COLO829 (cell line): ENCODE measurements at regions not wholly inside any gene's neighbourhood (a gene's known extent, or its start where the extent isn't known, plus 50 kb on each side); places are given as distances from the start of the nearest gene placed in this dataset.

Source experiments
- DNase-seq: peaks from one replicate; pipeline ENCODE4 v3.0.0; 2012; ENCODE audit warnings: low spot score

DNA sequence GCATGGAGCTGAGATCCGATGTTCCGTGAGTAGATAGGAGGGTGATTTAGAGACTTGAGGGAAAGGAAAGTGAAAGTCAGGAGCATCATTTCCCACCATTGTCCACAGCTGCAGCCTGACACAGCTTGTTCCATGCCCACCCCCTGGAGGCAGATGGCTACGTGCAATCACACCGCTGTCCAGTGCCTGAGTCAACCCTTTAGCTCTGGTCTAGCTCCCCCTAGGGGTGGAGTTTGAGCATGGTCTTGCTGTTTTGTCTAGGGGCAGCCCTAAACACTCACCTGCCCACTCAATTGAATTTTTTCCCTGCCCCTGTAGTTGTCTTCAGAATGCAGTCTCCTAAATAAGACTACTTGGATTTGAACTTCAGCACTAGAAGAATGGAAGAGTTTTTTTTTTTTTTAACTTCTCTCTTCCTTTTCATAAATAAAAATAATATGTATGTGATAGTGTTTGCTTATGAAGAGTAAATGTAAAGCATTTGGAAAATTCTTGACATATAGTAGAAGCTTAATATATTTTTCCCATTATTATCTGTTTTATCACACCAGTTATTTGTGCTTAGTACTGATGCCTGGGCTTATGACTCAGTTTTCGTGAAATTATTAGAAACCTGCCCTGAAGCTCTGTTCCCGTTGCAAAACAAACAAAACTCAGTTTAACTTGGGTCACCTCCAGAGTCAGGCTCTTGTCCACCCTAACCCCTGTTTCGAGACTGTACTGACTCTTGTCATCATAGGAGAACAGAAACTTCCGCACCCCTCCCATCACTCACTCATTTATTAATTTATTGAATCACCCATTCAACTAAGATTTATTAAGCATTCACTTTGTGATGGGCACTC is 814.8 kb downstream of the MAFB start:
- DNase-seq = peak; percentile 72

DNA sequence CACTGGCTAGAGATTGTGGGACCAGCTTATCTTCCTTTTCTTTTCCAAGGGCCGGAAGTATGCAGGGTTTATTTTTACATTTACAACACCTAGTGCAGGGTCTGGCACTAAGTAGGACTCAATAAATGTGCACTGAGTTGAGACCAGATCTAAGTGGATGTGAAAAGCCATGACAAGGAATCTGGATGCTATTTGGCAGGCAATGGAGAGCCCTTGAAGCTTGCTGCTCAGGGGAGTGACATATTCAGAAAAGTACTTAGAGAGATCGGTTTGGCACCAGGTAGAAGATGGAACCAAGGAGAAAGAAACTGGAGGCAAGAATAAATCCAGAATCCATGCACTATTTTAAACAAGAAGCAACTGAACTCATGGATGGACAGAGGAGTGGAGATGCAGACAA is 815.8 kb downstream of the MAFB start:
- DNase-seq = no peak

DNA sequence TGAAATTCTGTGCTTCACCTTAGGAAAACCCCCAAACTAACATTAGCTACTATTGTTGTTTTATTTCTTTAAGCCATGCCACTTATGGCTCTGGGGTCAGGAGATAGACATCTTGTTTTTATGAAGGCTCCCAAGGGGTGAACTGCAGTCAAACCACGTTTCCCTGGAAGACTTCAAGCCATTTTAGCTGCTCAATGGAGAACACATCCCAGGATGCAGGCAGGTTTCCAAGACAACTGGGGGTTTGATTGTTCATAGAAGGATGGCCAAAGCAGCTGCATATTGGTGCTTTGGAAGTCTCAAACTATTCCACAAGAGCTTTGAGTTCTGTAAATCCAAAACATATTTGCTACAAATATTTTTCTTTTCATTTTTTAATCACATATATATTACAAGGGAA is 818.0 kb downstream of the MAFB start:
- DNase-seq = no peak

DNA sequence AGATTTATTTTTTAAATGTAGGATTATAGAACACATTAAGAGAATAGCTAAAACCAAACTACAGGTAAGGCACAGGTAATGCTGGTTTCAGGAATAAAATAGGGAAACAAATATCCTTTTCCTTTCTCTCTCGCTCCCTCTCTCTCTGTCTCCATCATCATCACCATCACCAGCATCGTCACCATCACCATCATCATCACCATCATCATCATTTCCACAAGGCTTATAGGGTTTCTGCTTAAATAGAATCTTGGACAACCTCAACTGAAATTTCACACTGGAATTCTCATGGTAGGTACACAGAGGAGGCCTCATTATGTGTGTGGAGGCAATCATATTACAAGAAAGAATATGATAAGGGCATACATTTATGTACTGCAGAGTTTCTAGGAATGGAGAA is 823.6 kb downstream of the MAFB start:
- DNase-seq = no peak

DNA sequence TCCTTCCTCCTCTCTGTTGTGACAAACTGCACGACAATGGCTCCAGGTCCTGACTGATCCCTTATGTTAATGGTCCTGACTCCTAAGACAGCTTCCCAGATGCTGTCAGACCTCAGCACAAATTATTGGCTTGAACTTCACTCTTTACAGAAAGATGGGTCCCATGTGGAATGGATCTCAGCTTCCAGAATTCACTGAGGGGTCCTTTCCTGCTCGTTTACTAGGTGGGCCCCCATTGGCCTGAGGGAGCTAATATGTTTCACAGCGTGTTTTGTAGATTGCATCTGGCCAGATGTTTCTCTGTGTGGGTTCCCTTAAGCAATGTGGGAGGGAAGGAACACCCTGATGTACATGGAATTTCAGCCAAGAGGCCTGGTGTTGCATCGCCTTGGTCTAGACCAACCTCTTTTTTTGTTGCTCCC is 826.6 kb downstream of the MAFB start:
- no peak for DNase-seq

DNA sequence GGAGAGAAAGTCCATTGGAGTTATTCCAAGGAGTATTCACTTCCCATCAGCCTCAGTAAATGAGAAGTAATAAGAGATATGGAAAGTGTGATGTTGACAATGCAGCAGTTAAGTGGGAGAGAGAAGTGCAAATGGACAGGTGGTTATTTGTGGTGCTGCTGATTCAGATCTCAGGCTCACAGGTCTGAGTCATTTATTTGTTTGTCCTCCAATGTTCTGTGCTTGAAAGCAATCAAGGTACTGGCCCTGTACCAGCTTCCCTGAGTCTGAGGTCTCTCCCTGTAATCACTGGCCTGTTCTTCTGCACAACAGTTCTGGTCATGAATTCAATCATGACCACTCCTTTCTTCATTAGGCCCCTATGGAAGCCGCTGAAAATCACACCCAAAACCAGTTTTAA is 827.7 kb downstream of the MAFB start:
- no peak for DNase-seq

DNA sequence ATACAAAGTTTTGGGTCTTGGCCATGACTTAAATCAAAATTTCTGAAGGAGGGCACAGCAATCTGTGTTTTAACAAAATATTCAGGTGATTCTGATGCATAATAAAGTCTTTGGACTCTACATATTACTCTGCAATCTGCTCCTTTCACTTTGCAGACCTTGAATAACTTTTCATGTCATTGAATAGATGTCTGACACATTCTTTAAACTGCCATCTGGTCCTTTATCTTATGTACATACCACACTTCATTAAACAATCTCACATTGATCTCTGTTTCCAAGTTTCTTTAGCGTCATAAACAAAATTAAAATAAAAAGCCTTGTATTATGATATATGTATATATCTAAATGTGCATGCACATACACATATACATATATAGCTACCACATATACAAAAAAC is 831.2 kb downstream of the MAFB start:
- DNase-seq = no peak

DNA sequence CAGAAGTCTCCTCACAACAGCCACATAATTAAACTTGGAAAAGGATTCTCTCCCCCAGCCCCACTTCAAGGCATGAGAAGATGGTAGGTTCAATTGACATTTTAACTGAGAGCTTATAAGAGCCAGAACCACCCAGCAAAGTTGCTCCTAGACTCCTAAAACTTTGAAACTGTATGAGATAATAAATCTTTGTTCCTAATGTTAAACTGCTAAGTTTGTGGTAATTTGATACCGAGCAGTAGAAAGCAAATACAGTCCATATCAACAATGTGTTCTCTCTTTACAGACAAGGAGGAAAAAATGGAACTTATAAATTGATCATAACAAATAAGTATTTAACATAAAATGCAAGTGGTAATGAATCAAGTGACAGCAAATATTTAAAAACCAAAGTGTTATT is 831.8 kb downstream of the MAFB start:
- peak; percentile 45 for DNase-seq

DNA sequence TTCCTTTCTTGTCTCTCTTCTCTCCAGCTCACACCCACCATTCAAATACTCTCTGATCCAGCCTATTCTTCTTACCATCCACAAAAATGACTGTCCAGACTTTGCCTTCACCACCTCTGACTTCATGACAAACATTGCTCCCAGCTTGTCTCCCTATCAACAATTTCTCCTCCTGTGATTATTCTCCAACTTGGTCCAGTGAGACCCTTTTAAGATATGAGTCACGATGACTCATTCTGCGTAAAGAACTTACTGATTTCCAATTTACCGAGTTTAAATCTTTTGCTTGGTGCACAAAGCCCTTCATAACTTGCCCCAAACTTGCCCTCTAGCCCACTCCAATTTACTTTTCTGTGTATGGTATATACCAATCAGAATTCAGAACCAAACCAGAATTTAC is 833.2 kb downstream of the MAFB start:
- DNase-seq = peak; percentile 61

DNA sequence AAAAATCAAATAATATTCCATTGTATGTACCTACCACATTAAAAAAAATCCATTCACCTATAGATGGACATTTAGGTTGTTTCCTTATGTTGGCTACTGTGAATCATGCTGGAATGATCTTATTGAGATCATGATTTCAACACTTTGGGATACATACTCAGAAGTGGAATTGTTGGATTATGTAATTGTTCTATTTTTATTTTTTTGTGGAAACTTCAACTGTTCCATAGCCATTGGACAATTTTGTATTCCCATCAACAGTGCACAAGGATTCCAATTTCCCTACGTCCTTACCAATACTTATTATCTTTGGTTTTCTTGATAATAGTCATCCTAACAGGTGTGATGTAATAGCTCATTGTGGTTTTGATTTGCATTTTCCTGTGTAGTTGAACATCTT is 834.0 kb downstream of the MAFB start:
- DNase-seq = no peak

DNA sequence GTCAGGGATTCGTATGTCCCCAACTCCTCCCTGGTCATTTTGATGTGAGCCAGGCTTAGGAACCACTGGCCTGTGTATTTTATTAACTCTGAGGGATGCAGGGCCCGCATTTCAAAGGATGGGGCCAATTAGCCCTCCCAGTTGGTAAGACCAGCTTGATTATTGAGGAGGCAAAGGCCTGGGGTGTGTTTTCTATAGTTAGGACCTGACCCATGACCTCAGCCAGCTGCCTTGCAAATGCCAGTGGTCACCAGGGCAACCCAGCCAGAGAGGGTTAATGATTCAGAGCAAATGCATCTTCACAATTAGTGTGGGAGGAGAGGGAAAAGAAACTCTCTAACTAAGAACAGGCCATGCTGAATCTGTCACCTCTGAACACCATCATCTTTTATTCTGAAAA is 835.4 kb downstream of the MAFB start:
- no peak for DNase-seq

DNA sequence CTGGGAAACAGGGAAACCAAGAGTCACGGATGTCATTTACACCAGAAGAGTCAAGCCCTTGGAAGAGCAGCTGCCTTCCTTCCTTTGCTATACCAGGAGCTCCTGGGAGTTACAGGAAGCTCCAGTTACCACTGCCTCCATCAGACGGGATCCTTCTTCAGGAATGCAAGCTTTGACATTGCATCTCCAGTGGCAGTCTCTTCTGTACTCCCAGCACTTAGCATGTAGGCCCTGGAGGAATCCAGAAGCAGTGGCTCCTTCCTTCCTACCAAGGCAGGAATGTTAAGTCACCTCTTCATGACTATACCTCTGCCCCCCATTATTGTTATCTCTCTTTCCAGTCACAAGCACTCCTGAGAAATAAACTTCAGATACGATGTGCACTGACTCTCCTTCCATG is 836.0 kb downstream of the MAFB start:
- no peak for DNase-seq

DNA sequence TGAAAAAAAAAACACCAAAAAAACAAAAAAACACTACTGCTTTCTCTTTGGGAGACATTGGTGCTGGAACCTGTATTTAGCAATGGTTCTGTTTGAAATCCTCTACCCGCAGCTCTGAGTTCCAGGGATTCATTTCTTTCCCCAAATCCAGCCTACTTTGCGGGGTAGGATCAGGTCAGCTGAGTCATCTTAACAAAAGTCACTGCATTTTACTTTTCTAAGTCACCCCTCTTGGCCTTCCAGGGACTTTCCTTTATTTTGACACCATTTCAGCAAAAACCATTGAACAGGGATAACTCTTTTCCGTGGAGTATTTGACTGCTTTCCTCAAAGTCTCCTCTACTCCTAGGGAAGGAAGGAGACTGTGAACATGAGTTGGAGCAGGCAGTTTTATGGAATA is 837.6 kb downstream of the MAFB start:
- no peak for DNase-seq

DNA sequence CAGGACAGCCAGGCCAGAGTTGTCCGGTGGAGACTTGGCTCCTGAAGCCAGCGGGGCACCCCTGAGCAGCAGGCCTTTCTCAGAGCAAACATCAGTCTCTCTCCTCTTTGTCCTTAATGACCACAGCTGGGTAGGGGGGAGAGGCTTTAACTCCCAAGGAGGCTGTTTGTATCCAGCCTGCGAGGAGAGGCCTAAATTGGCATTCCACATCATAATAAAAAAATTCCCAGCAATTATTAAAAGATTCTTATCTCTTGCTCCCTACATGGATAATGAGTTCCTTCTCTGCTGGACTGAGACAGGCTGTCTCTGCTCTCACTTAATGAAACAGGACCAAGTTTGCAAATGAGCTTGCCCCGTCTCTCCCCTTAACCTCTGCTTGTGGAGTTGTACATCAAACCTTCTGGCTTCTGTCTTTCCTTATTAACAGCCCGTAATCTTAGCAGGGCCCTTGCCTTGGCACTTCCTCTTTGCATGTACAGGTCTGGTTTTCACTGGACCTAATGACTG is 838.2 kb downstream of the MAFB start:
- DNase-seq = no peak

DNA sequence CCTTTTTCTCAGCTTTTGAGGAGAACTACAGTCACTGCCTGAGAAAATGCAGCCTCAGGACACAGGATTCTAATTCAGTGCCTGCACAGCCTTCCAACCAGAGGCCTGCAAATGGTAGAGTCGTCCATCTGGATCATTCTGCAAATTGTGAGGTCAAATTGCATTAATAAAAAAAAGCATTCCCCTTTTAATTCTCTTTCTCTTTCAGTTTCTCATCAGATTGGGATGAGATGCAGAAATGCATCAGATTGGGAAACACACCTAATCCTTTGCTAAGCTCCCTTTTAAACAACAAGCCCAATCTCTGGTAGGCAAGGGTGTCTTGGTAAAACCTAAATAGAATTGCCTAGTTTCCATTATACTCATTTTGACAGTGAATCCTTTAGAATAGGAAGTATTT is 838.8 kb downstream of the MAFB start:
- no peak for DNase-seq

DNA sequence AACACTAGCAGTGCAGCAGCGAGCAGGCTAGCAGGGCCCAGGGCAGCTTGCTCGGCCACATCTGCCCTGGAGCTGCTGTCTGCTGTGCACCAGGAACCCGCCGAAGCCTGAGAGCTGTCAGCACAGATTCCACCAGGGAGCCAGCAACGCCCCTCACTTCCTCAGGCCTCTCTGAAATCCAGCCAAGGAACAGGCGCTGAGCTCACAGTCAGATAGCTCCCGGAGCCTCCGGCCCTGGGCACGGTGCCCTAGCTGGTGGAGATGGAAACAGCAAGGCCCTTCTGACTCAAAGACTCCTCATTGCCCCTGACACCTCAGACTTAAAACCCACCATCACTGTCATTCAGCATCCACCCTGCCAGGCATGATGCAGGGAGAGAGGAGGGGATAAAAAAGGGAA is 839.4 kb downstream of the MAFB start:
- peak; percentile 35 for DNase-seq

DNA sequence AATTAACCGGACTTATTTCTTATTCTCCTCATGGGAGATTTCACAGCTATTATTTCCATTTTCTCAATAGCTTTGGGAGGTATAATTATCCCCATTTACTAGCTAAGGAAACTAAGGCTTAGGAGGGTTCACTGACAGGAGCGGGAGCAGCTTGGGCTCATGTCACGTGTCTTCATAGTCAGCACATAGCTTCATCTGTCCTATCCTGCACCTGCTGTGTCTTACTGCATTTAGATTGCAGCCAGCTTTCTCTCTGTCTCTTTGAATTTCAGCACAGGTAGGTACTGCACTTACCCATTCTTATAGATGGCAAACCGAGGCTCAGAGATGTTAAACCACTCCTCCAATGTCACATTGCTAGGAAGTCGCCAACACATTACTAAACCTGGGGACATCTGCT is 839.9 kb downstream of the MAFB start:
- DNase-seq = no peak

DNA sequence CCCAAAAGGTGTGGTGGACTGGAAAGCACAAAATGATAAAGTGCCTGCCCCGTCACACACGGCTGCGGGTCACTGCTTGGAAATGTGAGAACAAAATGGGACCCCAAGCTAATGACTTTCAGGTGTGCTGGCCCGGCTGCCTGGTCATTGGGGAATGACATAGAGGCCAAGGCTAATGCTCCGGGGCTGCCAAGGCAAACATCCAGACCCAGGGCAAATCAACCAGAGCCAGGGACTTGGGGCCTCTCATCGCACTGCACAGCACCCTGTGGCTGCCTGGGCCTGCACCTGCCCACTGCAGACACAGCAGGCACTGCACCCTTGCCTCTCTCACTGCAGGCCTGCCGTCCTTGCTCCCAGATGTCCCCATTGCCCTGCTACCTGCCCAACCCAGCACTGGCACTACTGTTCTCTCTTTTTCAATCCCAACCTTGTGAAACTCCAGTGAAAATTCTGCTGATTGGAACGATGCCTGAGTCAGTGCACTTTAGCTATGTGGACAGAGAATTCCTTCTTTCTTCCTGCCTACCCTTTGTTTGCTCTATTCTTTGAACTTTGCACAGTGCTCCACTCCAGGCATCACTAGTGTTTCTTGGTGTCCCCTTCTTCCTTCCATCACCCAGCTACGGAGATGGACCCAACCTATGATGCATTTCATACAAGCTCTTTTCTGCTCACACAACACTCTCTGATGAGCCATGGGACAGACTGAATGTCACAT is 849.5 kb downstream of the MAFB start:
- no peak for DNase-seq

DNA sequence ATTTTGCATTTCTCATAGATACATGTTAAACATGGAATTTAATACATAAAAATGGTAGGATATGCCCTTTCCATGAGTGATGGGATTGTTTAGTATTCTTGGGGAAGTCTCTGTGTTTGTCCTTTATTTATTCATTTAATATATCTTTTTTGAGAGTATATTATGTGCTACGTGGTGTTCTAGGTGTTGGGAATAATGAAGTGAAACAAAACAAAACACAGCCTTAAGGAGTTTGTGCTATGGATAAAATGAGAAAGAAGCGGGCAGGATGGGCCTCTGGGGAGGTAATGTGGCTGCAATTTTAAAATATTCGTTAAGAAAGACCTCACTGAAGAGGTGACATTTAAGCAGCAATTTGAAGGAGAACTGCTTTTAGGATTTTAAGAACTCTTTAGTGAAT is 851.5 kb downstream of the MAFB start:
- DNase-seq = no peak

DNA sequence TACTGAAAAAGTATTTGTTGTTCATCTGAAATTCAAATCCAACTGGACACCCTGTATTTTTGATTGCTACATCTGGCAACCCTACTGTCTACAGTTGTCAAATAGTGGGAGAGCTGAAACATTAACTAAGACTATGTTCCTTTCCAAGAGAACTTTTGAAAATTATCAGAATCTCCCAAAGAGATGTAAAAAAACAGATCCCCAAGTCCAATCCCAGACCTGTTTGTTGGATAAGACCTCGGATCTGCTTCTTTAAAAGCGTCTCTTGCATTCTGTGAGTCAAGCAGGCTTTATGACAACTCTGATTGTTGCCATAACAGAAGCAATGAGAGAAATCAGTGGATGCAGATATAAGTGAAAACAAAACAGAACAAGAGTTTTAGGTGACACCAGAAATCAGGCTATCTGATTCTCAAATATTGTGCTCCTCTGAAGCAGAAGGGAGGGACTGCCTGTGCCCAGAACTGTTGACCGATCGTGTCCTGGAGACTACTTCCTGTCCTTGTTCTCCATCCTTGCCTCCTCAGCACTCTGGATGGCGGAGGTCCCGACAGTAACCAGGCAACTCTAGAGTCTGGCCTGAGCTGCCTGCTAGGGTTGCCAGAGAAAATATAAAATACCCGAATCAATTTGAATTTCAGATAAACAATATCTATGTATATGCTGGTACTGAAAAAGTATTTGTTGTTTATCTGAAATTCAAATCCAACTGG is 853.8 kb downstream of the MAFB start:
- no peak for DNase-seq

DNA sequence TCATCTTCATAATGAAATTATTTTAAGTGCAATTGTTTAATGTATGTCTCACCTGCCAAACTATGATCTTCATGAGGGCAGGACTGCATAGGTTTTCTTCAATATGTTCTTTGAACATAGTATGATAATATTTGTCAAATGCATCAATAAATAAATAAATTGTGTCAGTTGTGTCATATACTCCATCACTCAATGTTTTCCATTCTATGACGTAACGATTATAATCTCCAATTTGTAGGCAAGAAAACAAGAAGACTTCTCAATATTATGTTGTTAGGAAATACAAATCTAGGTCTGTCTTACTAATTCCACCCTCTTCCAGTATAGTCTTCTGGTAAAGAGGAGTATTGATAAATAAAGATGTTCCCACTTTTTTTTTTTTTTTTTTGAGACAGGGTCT is 858.1 kb downstream of the MAFB start:
- DNase-seq = no peak

DNA sequence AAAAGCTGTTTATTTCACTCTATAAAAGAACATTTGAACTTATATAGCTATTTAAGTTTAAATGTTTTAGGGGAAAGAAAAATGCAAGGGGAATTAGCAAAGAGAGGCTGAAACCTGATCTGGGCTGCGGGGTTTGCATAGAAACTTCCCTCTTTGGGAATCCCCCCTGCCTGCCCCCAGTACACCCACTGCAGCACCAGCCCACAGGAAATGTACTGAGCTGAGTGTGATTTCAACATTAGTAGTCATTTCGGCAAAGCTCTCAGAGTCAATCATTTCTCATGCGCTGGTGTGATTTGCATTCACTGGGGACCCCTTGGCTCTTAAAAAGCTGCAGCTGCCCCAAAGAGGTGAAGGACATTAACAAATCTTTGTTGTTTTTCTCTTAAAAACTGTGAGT is 859.4 kb downstream of the MAFB start:
- no peak for DNase-seq

DNA sequence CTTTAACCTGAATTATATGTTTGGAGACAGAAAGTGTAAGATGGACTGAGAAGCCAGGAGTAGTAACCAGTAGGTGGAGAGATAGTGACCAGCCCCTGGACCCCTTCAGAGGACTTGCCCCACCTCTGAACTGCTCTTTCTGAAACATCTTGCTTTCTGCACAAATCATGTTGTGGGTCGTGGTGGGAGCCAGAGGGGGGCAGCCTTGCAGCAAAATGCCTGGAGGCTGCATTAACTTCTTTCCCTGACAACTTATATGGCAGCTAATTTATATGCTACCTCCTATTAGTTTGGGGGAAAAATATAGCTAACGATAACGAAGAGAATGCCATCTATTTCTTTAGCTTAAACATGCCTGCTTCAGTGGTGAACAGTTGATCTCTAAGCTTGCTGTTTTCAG is 859.8 kb downstream of the MAFB start:
- DNase-seq = no peak
